ENCODE measurements at regions not wholly inside any gene's neighbourhood (a gene's known extent, or its start where the extent isn't known, plus 50 kb on each side); places are given as distances from the start of the nearest gene placed in this dataset.

DNA sequence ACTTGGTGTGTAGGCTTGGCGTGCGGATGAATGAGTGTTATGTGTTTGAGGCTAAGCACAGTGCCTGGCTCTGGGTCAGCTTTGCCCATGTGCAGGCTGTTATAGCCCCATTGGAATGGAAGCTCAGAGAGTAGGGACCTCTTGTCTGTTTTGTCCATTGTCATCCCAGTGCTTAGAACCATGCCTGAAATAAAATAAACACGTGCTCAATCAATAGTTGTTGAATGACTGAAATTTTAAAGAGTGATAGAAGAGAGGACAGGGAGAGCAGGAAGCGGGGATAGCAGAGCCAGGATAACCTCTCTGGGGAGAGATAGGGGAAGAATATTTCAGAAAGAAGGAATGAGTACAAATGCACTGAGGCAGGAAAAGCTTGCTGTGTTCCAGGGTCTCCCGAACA, 263.9 kb downstream of the HIVEP2 start:
- no peaks in the 10 kb centered on the region for H3K36me3 ChIP-seq
- intact Hi-C loops (cut with micrococcal nuclease), result no loop called here
- peaks cover 24% of the 10 kb centered on the region for H3K27me3 ChIP-seq (ENCODE audit: low read depth)
- H3K27ac ChIP-seq (replicated peaks), result no peak overlapping the region
- H3K9me3 ChIP-seq (replicated peaks), result no peaks in the 10 kb centered on the region
- no peak for DNase-seq
- H3K4me3 ChIP-seq, result no peak overlapping the region
- TF ChIP-seq, protein P1, sequence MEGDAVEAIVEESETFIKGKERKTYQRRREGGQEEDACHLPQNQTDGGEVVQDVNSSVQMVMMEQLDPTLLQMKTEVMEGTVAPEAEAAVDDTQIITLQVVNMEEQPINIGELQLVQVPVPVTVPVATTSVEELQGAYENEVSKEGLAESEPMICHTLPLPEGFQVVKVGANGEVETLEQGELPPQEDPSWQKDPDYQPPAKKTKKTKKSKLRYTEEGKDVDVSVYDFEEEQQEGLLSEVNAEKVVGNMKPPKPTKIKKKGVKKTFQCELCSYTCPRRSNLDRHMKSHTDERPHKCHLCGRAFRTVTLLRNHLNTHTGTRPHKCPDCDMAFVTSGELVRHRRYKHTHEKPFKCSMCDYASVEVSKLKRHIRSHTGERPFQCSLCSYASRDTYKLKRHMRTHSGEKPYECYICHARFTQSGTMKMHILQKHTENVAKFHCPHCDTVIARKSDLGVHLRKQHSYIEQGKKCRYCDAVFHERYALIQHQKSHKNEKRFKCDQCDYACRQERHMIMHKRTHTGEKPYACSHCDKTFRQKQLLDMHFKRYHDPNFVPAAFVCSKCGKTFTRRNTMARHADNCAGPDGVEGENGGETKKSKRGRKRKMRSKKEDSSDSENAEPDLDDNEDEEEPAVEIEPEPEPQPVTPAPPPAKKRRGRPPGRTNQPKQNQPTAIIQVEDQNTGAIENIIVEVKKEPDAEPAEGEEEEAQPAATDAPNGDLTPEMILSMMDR (IDR thresholded peaks at IDR 0.05; ENCODE audit: borderline replicate concordance), result no peak
- H3K4me1 ChIP-seq, result no peaks in the 10 kb centered on the region

DNA sequence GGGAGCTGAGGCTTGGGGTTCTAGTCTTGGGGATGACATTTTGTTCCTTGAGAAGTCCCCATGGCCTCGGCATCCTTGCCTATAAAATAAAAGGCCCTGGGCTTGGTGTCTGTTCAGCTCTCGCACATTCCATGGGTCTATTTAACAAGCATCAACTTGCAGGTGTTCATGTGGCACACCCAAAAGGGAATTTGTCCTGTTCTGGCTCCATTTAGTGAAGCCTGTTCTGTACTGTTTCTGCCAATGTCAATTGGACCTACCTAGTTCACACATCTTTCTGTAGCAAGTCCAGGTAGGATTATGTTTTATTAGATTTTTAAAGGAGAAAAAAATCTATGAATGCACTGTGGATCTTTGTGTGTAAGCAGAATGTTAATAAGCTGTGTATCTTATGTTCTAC, 262.0 kb downstream of the HIVEP2 start:
- Histone ChIP-seq H3K9me3 (replicated peaks) (no peaks in the 10 kb centered on the region), H3K27me3 (ENCODE audit: low read depth) (peaks cover 11% of the 10 kb centered on the region), H3K4me3 (no peak overlapping the region), H3K4me1 (no peaks in the 10 kb centered on the region), H3K27ac (replicated peaks) (no peak overlapping the region), H3K36me3 (no peaks in the 10 kb centered on the region)
- DNase-seq, result no peak
- TF ChIP-seq, protein P1 (IDR thresholded peaks at IDR 0.05; ENCODE audit: borderline replicate concordance), result no peak
- intact Hi-C loops (cut with micrococcal nuclease), result no loop called here

DNA sequence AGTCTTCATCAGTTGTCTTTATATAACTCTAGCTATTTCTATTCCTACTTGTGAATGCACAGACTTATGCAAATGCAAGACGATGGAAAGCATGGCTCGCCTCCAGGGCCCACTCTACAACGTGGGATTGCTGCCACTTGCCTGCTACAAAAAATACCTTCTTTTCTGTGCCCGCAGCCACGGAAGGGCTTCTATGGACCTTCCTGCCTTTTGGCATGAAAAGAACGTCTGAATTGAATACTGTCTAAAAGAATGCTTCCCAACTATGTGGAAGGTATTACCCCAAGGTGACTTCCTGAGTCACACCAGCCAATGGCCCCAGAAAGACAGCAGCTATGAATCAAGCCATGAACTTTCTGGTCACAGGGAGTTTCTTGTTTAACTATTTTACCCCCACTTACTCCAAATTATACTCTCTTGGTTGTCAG, 261.2 kb downstream of the HIVEP2 start:
- intact Hi-C loops (cut with micrococcal nuclease), result no loop called here
- peaks cover 11% of the 10 kb centered on the region for H3K27me3 ChIP-seq (ENCODE audit: low read depth)

DNA sequence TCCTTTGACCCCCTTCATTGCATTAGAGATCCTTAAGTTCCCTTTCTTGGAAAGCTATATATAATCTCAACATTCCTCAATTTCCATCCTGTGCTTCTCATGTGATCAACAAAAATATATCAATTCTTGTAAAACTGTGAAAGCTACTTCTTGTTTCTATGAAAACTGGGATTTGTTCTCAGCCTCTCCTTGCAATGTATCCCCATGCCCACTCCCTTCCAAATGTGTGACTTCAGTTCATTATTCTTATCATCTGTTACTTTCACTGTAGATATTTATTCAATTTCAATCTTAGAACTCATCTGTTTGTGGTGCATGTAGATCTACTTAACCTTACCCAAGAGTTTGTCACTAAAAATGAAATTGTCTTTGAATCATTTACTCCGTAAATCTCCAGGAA, 260.6 kb downstream of the HIVEP2 start:
- Histone ChIP-seq H3K27ac (replicated peaks) (no peak overlapping the region), H3K4me3 (no peak overlapping the region), H3K36me3 (no peaks in the 10 kb centered on the region), H3K27me3 (ENCODE audit: low read depth) (peaks cover 11% of the 10 kb centered on the region), H3K4me1 (no peaks in the 10 kb centered on the region), H3K9me3 (replicated peaks) (no peaks in the 10 kb centered on the region)
- intact Hi-C loops (cut with micrococcal nuclease), result no loop called here
- TF ChIP-seq, protein P1 (IDR thresholded peaks at IDR 0.05; ENCODE audit: borderline replicate concordance), result no peak
- DNase-seq, result no peak

More for the DNA sequence above, 261.2 kb downstream of the HIVEP2 start:
- Histone ChIP-seq H3K27ac (replicated peaks) (no peak overlapping the region), H3K4me3 (no peak overlapping the region), H3K36me3 (no peaks in the 10 kb centered on the region), H3K4me1 (no peaks in the 10 kb centered on the region), H3K9me3 (replicated peaks) (no peaks in the 10 kb centered on the region)
- DNase-seq, result no peak
- TF ChIP-seq, protein P1 (IDR thresholded peaks at IDR 0.05; ENCODE audit: borderline replicate concordance), result no peak

DNA sequence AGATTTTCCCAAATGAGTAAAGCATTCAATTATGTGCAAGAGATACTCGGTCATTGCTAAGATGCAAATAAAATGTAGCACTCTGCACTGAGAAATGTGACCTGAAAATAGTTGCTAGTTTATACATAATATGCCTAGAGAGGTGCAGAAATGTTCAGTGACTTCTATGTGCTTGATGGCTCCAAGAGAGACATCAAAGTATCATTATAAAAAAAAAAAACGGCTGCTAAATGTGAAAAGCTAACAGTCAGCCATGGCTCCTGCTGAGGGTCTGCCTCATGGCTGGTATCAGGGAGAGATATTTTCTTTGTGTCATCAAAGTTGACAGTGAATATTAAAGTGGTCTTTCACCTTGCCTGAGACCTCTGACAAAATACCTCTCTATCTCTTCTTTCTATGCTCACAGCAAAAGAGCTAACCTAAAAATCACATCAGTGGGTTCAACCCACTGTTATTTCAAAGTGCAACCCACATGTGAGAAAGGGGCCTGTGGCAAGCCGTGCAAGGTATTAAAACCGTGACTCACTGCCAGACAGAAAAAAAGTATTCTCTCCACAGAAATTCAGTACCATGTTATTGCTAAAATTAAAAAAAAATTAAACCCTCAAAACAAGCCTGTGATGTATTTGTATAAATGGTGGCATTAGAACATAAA, 259.0 kb downstream of the HIVEP2 start:
- intact Hi-C loops (cut with micrococcal nuclease), result no loop called here
- TF ChIP-seq, protein P1 (IDR thresholded peaks at IDR 0.05; ENCODE audit: borderline replicate concordance), result no peak
- Histone ChIP-seq H3K27ac (replicated peaks) (no peak overlapping the region), H3K9me3 (replicated peaks) (no peaks in the 10 kb centered on the region), H3K4me3 (no peak overlapping the region), H3K36me3 (no peaks in the 10 kb centered on the region), H3K27me3 (ENCODE audit: low read depth) (peaks cover 4% of the 10 kb centered on the region), H3K4me1 (no peaks in the 10 kb centered on the region)
- no peak for DNase-seq

Data from left ventricle myocardium inferior (tissue), 1 donor.